ENCODE measurements at regions not wholly inside any gene's neighbourhood (a gene's known extent, or its start where the extent isn't known, plus 50 kb on each side); places are given as distances from the start of the nearest gene placed in this dataset.

DNA sequence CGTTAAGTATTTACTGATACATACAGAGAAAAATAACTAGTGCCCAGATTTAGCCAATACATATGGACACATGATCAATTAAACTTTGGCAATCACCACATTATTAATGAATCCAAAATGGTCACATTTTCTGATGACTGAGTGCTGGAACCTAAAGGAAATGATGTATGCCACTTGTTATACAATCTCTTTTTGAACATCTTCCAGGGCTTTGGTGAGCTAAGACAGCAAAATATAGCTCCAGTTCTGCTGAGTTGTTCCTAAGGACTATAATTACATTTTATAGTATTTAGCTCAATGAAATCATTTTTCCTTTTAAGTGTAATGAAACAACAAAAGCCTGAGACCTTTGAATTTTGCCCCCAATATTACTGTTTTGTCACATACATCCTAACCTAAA, 329.1 kb upstream of the ATP2B1 start:
- no peak for DNase-seq (ENCODE audit: low spot score)

DNA sequence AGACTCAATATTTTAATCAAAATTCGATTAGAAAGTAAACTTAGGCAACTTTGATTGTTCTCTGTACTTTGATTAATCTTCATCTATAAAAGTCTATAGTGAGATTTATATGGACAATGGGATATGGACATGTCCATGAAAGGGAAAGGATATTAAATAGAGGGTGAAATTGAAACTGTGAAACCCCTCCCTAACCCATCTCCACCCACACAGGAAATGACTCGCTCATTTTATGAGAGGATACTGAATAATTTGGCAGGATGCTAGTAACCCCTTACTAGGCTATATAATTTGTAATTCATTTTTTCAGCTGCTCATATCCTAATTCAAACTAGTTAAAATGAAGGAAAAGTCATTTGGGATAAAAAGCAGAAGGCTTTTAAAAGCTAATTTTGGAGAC, 328.0 kb upstream of the ATP2B1 start:
- DNase-seq (ENCODE audit: low spot score): no peak

DNA sequence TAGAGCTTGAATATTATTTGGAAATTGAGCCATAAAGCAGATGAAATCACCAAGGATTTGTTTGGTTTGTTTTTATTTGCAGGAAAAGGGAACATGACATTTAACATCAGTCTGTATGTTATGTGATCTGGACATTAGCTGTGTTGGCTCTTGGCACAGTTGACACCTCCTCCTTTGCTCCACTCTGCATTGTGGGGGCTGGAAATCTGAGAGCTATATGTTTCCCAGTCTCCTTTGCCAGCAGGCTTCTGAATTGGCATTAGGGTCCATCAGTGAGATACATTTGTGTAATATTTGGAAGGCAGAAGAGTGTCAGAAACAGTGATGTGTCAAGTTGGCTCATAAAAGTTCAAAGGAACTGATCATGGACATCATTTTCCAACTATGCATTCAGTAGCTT, 322.1 kb upstream of the ATP2B1 start:
- no peak for DNase-seq (ENCODE audit: low spot score)

DNA sequence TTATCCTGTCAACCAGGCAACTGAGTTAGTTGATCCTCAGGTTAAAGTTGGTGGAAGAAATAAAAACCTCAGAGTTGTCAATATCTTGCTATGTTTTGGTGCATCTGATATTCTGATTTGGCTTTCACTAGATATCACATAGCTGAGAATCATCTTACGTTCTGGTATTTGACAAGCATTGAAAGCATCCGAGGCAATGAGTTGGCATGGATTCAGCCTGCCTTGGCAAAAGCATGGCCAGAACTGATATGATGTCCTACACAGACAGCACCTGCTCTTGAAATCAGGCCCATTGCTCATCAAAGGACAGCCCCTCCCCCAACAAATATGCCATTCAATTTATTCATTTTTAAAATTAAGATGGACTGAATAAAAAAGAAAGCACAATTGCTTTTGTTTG, 320.7 kb upstream of the ATP2B1 start:
- no peak for DNase-seq (ENCODE audit: low spot score)

DNA sequence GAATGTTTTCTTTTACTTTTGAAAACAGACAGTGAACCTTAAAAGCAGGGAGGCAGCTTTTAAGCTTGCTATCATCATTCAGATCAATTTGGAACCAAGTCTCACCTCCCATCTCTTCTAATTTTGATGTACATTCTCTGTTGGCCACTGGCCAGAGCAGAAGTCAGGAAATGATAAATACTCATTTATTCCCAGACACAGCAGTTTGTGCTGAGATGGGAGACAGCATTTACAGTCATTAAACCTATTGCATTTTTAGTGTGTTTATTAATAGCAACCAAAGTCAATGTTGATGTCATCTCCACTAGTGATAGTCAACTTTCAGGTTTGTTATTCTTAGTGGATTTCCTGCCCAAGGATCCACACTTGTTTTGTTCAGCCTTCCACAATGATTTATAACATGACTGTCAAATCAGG, 320.0 kb upstream of the ATP2B1 start:
- DNase-seq (ENCODE audit: low spot score): peak; percentile 58

DNA sequence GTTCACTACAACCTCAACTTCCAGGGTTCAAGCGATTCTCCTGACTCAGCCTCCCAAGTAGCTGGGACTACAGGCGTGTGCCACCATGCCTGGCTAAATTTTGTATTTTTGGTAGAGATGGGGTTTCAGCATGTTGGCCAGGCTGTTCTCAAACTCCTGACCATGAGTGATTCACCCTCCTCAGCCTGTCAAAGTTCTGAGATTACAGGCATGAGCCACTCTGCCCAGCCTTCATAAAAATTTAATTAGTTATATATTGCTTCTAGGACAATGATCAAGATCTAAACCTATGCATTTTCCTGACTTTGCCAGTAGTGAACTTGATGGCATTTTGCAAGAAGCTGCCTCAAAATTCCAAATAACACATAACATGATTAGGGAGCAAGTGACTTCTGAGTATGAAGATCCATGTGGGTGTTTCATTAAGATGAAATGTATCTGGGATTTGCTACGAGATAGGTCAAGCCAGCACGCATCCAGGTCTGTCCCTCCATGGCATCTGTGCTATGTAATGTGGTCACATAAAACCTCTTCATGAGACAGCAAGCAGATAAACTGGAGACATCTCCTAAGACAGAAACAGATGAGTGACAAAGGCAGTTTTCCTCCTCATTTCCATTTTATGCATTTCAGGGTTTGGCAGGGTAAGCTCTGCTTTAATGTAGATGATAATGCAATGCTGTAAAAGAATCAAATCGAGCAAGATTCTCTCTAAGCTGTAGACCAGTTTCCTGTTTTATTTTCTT, 319.4 kb upstream of the ATP2B1 start:
- DNase-seq (ENCODE audit: low spot score): peak; percentile 7

DNA sequence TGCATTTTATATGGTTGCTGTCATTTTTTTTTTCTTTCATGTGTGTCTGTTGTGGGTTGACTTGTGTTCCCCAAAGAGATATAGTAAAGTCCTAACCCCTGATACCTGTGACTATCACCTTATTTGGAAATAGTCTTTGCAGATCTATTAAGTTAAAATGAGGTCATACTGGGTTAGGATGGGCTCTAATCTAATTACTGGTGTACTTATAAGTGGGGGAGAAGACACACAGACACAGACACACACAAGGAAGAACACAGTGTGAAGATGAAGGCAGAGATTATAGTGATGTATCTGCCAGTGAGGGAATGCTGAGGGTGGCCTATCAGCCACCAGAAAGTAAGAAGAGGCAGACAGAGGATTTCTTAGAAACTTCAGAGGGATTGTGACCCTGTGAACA, 318.4 kb upstream of the ATP2B1 start:
- DNase-seq (ENCODE audit: low spot score): no peak

DNA sequence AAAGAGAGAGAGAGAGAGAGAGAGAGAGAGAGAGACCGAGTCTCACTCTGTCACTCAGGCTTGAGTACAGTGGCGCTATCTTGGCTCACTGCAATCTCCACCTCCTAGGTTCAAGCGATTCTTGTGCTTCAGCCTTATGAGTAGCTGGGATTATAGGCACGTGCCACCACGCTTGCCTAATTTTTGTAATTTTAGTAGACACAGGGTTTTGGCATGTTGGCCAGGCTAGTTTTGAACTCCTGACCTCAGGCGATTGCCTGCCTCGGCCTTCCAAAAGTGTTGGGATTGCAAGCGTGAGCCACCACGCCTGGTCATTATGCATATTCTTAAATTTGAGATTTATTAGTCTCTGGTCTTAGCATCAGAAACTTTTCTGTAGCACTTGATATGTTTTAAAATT, 317.9 kb upstream of the ATP2B1 start:
- DNase-seq (ENCODE audit: low spot score): no peak

DNA sequence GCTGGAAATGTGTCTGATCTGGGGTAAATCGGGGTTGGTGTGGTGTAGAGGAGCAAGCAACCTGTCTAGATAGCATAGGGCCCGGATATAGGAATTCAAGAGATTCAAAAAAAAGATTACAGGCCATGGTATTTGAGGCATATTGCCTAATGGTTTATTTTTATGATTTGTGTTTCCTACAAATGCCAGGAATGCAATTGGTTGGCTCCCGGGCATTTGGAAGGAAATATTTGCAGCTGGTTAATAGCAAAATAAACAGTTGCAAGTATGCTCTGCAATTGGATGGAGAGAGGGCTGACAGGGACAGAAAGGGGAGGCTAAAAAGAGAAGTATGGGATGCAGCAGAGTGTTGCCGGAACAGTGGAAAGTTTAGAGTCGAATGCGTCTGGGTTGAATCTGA, 315.6 kb upstream of the ATP2B1 start:
- no peak for DNase-seq (ENCODE audit: low spot score)

DNA sequence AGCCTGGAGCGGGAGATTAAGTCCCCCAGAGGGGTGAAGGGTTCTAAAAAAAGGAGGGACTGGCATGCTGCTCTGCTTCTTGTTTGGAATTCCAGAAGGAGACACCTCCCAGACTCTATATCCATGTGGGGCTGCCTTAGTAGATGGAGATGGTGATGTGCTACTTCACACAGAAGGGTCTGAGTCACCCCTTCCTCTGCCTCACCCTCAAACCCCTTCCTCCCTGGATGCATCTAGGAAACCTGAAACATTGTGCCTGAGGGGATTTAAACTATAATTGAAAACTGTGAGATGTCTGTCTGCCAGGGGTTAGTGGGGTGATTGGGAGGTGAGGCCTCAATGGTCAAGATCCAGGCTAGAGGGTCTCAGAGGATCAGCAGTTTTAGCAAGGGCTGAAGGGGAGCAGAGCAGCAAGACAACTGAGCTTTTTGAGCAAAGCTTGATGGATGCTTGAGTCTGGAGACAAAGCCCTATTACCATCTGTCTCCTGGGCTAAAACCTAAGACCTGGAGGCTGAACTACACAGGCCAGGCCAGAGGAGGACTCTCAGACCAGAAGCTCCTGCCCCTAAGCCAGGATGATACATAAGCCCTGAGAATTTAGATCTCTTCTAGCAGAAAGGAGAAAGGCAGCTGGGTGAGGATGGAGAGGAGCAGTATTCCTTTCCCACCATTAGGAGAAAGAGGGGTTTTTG, 314.7 kb upstream of the ATP2B1 start:
- DNase-seq (ENCODE audit: low spot score): no peak

DNA sequence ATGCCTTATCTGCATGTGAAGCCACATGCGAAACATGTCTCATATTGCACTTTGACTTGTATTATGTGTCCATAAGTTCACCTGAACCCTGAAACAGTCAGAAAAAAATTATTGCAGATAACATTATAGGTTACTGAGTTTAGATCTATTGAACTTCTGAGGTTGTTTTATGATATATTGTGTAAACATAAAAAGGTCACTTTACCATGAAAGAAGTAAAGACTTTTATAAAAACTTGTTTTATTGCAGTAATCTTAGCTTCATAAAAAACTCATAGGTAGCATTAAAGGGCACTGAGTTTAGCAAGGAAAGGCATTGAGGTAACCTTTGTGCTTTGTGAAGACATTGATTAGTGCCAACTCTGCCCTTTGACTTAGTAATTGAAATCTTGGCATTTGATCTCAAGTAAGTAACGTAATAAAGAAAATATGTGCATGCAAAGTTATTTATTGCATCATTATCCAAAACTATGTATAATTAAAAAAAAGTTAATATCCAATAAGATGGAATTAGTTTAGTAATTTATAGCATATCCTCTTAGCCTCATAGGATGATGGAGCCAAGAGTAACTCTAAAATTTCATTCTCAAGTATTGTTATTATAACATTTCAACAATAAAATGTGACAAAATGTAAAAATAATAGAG, 313.3 kb upstream of the ATP2B1 start:
- no peak for DNase-seq (ENCODE audit: low spot score)

DNA sequence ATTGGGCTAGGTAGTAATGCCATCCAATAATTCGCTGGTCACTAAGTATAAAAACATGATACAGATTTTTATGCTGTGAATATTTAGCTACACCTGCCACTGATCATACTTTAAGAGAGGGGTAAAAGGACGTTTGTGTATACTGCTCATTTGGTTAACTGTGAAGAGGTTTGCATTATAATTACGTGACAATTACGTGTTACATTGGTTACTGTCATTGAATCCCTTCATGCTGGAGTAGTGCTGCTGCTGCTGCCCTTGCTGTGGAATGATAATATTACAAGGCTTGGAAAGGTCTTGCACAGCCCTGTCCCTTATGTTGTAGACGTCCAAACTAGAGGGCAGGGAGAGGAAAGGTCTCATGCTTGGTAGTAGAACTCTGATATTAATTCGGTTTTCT, 312.2 kb upstream of the ATP2B1 start:
- no peak for DNase-seq (ENCODE audit: low spot score)

DNA sequence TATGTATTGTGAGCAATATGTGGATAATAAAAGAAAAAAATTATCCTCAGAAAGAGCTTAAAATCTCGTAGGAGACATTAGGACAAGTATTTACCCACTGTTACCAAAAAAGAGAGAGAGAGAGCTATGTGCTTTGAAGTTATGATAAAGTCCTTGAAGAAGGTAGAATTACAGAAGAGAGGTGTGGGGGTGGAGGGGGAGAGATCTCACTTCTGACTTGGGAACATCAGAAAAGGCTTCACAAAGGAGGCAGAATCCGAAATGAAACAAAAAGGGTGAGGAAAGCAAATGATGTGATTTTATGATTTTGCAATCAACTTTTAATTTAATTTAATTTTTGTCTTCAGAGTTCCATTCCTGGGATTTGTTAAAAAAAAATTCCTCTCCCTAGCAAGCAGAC, 311.8 kb upstream of the ATP2B1 start:
- DNase-seq (ENCODE audit: low spot score): no peak

DNA sequence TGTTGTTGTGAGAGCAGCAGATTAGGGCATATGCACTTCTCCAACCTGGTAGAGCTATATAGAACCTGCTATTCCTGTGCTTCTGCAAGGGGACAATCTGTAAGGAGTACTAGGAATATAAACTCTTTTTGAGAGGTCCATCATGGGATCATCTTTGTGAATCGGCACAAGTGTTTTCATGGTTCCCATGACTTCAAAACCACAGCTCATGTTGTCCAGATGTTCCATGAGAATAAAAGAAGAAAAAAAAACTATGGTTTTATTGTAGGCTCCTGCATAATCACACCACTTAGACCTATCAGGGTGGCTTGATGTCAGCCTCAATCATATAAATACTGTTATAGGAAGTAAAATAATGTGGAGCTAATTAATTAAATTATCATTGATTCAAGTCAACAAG, 311.4 kb upstream of the ATP2B1 start:
- no peak for DNase-seq (ENCODE audit: low spot score)

DNA sequence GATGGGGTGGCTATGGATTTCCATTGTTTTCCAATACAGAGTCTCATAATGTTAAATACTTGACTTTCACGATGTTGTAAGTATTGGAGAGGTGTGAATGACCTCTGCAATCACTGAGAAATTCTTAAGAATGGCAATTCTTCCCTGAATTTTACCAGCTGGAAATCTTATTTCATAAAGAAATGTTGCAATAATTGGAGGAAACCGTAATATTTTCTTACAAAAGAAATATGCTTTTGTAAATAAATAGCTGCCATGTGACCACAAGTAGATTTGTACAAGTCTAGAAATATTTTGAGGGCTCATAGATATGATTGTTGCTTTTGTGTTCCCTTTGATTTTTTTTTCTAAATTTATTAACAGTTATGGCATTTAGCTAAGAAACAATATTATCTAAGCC, 308.7 kb upstream of the ATP2B1 start:
- DNase-seq (ENCODE audit: low spot score): no peak

DNA sequence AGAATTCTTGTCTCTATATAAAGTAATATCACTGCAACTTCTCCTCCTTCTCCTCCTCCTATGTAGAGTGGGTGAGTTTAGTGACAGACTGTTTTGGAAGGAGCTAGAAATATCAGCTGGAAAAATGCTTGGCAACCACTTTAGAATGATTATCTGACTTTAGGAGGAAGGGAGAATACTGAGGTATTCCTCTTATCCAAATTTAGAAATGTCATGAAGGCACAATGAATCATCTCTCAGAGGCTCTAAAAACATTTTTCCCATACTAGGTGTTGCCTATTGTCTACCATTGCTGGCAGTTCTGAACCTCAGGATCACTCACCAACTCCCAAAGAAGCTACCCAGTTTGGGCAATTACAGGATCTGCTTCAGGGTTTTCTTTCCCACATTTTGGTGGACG, 306.6 kb upstream of the ATP2B1 start:
- no peak for DNase-seq (ENCODE audit: low spot score)

DNA sequence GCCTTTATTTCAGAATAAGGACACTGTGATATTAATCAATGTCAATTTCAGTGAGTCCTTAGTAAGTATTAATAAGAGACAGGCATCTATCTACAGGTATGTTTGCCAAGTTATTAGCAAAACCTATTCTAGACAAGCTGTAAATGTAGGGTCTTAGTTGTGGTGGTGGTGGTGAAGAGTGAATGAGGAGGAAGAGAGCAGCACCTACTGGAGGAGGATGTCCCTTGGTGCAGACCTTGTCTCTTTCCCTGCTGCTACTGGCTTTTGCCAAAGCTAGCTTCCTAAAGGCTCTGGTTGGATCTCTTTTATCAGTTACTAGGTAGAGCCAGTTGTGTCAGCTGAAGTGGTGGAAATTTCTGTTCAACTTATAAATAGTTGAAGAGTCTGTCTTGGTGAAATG, 304.8 kb upstream of the ATP2B1 start:
- DNase-seq (ENCODE audit: low spot score): peak; percentile 26

DNA sequence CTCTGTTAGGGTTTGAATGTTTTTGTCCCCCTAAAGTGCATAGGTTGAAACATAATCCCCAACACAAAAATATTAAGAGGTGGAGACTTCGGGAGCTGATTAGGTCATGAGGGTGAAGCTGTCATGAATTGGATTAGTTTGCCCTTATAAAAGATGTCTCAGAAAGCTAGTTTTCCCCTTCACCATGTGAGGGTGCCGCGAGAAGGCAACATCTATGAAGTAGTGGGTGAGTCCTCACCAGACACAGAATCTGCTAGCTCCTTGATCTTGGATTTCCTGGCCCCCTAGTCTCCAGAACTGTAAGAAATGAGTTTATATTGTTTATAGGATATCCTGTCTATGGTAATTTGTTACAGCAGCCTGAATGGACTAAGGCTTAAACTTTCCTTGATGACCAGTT, 301.5 kb upstream of the ATP2B1 start:
- no peak for DNase-seq (ENCODE audit: low spot score)

DNA sequence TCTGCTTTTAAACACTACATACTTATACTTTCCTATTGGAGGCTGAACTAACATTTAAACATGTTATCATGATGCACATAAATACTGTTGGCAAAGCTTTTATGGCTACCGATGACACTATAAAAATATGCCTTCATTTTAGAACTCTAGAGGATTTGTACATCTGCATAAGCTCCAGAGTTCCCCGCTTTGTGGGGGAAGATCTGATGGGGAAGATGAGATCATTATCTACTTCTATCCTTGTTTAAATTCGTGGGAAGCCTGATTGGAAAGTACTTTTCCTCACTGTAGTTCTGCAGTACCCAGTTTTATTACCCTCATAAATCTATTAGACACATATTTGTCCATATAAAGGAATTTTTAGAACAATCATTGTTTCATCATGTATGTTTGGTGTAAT, 299.6 kb upstream of the ATP2B1 start:
- DNase-seq (ENCODE audit: low spot score): no peak

DNA sequence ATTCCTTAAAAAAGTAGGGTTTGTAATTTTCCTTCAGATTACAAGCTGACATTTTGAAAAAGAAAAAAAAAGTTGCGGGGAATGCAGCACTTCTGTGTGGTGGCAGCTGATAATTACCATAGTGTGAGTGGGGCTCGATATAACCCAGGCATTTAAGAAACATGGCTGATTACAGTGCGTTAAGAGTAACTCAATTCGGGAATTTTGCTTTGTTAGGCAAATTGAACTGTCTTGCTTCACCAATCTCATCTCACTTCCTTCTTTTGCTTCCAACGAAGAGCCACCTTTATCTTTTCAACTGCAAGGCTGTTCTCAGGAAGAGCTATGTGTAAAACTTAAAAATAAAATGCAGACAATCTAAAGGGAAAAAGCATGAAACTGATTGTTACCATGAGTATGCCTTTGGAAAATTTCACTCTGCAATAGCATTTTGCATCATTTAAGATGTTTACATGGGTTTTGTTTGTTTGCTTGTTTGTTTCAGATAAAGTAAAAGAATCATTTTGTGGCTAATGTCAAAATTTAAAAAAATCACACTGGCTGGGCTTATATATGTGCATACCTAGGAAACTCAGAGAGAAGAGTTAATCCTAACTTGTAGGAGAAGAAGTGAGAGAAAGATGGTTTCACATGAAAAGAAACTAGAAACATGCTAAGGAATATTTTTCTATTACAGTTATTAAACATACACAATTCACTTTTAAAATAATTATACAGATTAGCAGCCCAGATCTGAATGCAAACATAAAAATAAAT, 295.9 kb upstream of the ATP2B1 start:
- DNase-seq (ENCODE audit: low spot score): no peak

DNA sequence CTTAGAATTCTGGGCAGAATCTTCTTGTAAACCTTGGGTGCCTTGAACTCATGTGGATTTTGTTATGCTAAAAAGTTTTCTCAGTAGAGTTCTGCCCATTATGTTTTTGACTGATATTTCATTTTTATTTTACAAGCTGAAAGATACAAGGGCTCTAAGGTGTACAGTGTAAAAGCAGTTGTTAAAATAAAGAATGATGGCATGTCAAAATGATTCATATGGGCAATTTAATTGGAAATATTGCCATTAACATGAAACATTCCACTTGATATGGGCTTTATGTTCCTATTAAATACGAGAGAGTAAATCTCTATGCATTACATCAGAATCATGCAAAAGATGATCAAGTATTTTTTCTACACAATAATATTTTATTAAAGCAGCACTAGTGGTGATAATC, 295.1 kb upstream of the ATP2B1 start:
- no peak for DNase-seq (ENCODE audit: low spot score)

DNA sequence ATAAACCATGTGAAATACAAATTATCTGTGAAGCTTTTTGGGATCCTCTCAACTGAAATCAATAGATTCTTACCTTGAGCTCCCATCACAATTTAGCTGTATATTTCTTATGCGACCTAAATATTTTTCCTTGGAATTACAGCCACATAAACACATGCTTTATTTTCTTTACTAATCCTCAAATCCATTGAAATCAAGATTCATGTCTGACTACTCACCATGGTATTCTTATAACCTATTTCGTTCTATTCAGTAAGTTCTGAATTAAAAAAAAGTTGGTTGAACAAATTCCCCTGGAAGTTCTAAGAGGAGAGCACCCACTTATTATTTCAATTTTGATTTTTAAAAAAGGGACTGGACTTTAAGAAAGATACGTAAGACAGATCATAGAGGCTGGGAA, 292.1 kb upstream of the ATP2B1 start:
- no peak for DNase-seq (ENCODE audit: low spot score)
